GM13976 (cell line): ENCODE measurements at regions not wholly inside any gene's neighbourhood (a gene's known extent, or its start where the extent isn't known, plus 50 kb on each side); places are given as distances from the start of the nearest gene placed in this dataset.
"Not testable (repeated sequence)": the region's sequence is repeated elsewhere in the genome, so short reads cannot be mapped to it uniquely, and the experiment has no call there.

Experiments used
- DNase-seq: peaks from one replicate; pipeline ENCODE4 v3.0.0; 2012; ENCODE audit warnings: low spot score
- in situ Hi-C: fragments of 300-500 bp; cut with MboI; formaldehyde crosslinking; loops from one replicate; pipeline ENCODE4 v1.12.0; 2022; ENCODE audit warnings: low sequenced_read_pairs, mixed read lengths, inconsistent platforms; ENCODE audit not compliant: unreplicated experiment
- TF ChIP-seq, protein P1 (sequence below): IDR thresholded peaks from 2 replicates; pipeline ENCODE4 v1.5.1; 2012; ENCODE audit warnings: borderline replicate concordance, mild to moderate bottlenecking; ENCODE audit not compliant: insufficient read depth; ENCODE audit errors: extremely low read depth, missing control alignments, control extremely low read depth

DNA sequence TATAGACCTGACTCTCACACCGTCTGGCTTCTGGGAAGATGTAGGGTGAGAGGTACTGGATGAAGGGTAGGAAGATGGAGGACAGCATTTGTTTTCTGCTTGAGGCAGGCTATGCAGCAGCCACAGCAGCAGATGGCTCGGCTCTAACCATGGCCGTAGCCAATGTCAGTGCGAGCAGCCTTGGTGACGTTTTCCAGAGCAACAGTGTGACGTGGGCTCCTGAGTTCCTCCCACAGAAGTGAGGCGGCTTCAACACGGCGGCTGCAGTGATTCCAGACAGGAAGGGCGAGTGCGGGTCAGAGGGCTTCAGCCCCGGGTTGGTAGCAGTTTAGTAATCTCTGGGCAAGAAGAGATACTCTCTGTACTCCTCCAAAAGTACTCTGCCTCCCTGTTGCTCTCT, 133.0 kb upstream of the MYT1L start:
- no peak for DNase-seq
- in situ Hi-C loops, result no loop called here
- TF ChIP-seq, protein P1, sequence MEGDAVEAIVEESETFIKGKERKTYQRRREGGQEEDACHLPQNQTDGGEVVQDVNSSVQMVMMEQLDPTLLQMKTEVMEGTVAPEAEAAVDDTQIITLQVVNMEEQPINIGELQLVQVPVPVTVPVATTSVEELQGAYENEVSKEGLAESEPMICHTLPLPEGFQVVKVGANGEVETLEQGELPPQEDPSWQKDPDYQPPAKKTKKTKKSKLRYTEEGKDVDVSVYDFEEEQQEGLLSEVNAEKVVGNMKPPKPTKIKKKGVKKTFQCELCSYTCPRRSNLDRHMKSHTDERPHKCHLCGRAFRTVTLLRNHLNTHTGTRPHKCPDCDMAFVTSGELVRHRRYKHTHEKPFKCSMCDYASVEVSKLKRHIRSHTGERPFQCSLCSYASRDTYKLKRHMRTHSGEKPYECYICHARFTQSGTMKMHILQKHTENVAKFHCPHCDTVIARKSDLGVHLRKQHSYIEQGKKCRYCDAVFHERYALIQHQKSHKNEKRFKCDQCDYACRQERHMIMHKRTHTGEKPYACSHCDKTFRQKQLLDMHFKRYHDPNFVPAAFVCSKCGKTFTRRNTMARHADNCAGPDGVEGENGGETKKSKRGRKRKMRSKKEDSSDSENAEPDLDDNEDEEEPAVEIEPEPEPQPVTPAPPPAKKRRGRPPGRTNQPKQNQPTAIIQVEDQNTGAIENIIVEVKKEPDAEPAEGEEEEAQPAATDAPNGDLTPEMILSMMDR, result no peak

DNA sequence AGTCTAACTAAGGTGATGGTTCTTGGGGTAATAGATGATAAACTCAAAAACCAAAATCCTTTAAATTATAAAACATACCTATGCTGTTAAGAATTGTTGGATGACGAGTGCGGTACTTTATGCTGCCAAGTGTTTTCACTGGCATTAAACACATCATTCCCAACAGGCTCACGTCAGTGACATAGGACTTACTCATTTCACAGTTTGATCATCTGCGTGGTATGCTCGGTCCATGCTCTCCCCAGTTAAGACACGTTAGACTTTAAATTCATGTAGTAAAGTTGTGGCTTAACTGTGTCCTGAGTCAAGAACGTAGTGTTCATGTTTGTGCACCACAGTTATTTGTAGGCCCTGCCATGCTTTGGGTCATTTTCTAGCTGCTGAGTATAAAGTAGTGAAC, 125.6 kb upstream of the MYT1L start:
- in situ Hi-C loops, result no loop called here
- no peak for DNase-seq
- TF ChIP-seq, protein P1, result no peak

DNA sequence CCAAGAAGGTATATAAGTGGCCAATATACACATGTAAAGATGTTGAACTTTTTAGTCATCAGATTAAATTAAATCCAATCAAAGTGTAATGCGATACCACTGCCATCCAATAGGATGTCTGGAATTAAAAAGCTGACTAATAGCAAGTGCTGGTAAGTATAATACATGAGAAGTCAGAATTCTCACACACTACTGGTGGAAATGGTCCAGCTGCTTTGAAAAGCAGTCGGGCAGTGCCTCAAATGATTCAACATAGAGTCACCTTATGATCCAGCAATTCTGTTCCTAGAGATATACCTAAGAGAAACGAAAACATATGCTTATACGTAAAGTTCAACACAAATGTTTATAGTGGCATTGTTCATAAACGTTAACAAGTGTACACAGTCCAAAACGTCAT, 124.1 kb upstream of the MYT1L start:
- DNase-seq, result no peak
- in situ Hi-C loops, result no loop called here

DNA sequence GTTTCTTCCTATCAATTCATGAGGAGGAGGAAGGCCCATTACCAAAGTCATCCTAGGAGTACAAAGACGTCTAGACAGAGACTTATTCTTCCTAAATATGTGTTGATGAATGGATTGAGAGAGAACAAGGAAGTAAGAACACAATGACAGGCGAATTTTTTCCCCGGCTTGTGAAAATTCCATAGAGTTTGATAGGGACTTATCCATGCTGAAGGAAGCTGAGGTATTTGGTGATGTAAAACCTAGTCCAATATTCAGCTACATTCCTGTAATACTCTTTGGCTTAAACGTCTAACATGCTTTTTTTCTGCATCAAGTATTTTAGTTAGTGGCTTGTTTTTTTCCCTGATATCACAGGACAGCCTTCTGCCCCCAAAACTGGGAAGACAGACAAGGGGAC, 121.9 kb upstream of the MYT1L start:
- in situ Hi-C loops, result no loop called here
- TF ChIP-seq, protein P1, result no peak
- no peak for DNase-seq

More for the DNA sequence above, 124.1 kb upstream of the MYT1L start:
- TF ChIP-seq, protein P1, result no peak

DNA sequence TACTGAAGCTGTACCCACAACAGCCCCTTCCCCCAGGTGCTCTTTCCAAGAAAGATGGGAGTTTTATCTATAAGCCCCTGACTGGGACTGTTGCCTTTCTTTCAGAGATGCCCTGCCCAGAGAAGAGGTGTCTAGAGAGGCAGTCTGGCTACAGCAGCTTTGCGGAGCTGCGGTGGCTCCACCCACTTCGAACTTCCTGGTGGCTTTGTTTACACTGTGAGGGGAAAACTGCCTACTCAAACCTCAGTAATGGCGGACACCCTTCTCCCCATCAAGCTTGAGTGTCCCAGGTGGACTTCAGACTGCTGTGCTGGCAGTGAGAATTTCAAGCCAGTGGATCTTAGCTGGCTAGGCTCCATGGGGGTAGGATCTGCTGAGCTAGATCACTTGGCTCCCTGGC, 120.2 kb upstream of the MYT1L start:
- DNase-seq, in situ Hi-C loops: not testable (repeated sequence)

DNA sequence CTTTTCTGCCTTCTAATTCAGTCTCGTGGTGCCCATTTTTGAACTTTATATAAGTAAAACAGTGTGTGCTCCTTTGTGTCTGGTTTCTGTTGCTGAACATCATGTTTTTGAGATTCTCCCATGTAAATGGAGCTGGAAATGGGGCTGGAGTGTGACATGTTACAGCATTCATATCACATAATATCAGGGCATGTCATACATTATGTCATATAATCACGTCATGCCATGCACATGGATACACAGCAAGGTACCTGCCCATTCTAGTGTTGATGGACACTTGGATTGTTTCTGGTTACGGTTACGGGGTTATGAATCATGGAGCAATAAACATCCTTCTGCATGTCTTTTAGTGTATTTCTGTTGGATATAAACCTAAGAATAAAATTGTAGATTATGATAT, 117.1 kb upstream of the MYT1L start:
- in situ Hi-C loops, result no loop called here
- TF ChIP-seq, protein P1, result no peak
- no peak for DNase-seq

DNA sequence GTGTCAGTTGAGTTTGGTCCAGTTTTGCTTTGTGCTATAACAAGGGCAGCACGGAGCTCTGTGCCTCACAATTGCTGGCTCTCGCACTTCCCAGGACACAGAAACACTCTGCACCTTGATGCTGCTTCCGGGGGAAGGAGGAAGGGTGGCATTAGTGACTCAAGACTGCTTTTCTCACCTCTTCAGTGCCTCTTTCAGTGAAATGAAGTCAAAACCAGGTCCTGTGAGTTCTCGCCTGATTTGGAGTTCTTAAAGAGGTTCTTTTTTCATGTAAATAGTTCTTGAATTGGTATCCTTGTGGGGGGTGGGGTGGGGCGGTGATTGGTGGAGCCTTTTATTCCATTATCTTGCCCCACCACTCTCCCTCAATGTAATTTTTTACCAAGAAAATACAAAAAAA, 91.5 kb upstream of the MYT1L start:
- in situ Hi-C loops, result no loop called here
- TF ChIP-seq, protein P1, result no peak
- no peak for DNase-seq

DNA sequence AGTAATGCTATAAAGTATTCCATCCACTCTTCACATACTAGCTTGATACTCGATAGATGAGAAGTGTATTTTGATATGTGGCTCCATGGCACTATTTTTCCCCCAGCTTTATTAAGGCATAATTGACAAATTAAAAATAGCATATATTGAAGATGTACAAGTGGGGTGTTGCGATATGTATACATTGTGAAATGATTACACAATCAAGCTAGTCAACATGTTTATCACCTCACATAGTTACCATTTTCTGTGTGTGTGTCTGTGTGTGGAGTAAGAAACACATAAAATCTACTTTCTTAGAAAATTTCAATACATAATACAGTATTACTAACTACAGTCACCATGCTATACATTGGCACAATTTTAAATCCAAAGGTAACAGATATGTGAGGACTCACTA, 82.5 kb upstream of the MYT1L start:
- no peak for DNase-seq
- in situ Hi-C loops, result no loop called here
- TF ChIP-seq, protein P1, result no peak
